DND-41 (cell line): ENCODE measurements at regions not wholly inside any gene's neighbourhood (a gene's known extent, or its start where the extent isn't known, plus 50 kb on each side); places are given as distances from the start of the nearest gene placed in this dataset.
A peak's percentile ranks its signal among the peaks of the same experiment; 100 is the strongest.
"Not testable (repeated sequence)": the region's sequence is repeated elsewhere in the genome, so short reads cannot be mapped to it uniquely, and the experiment has no call there.

Experiments used
- ATAC-seq: fragments of 200-7000 bp; cut with Tn5 transposase; 3 replicates; pipeline ENCODE4 v1.9.1; 2021; ENCODE audit warnings: low read depth; ENCODE audit not compliant: insufficient read depth
- DNase-seq: peaks from one replicate; pipeline ENCODE4 v3.0.0-alpha.2; 2020
- H2AFZ ChIP-seq: 2 replicates; pipeline ENCODE4 v1.6.0; 2012; ENCODE audit warnings: low read depth, low read length
- H3K27ac ChIP-seq: 2 replicates; pipeline ENCODE4 v1.5.1; 2012; ENCODE audit warnings: low read length, inconsistent platforms
- H3K27me3 ChIP-seq: fragments of 200-600 bp; sonication (generic); 2 replicates; pipeline ENCODE4 v1.6.0; 2012; ENCODE audit warnings: low read length, mild to moderate bottlenecking, inconsistent platforms; ENCODE audit not compliant: insufficient read depth, poor library complexity
- H3K36me3 ChIP-seq: 2 replicates; pipeline ENCODE4 v1.5.1; 2012; ENCODE audit warnings: low read length, inconsistent platforms; ENCODE audit not compliant: insufficient read depth
- H3K4me1 ChIP-seq: 2 replicates; pipeline ENCODE4 v1.5.1; 2012; ENCODE audit warnings: mild to moderate bottlenecking, low read length; ENCODE audit not compliant: insufficient read depth
- H3K4me2 ChIP-seq: 2 replicates; pipeline ENCODE4 v1.6.0; 2012; ENCODE audit warnings: mild to moderate bottlenecking, moderate library complexity, low read length, inconsistent platforms; ENCODE audit not compliant: insufficient read depth
- H3K4me3 ChIP-seq, 2 experiments: fragments of 200-600 bp in 1 of 2; shearing (Covaris generic) in 1 of 2; 2 replicates each; pipeline ENCODE4 v1.5.1; 2012 to 2016; ENCODE audit warnings: inconsistent platforms in 2 of 2, low read length in 2 of 2, mild to moderate bottlenecking in 2 of 2, low read depth in 1 of 2, moderate library complexity in 1 of 2
- H3K79me2 ChIP-seq: 2 replicates; pipeline ENCODE4 v1.6.0; 2012; ENCODE audit warnings: low read length, inconsistent platforms; ENCODE audit not compliant: insufficient read depth
- H3K9ac ChIP-seq: 2 replicates; pipeline ENCODE4 v1.6.0; 2012; ENCODE audit warnings: low read depth, mild to moderate bottlenecking, inconsistent platforms, low read length, moderate library complexity
- H3K9me3 ChIP-seq: 2 replicates; pipeline ENCODE4 v1.5.1; 2012; ENCODE audit warnings: low read length, moderate library complexity, mild to moderate bottlenecking, inconsistent platforms; ENCODE audit not compliant: insufficient read depth, severe bottlenecking
- H4K20me1 ChIP-seq: 2 replicates; pipeline ENCODE4 v1.6.0; 2012; ENCODE audit warnings: low read length; ENCODE audit not compliant: insufficient read depth
- EZH2 ChIP-seq: IDR thresholded peaks from 3 replicates; pipeline ENCODE4 v1.6.1; 2012; ENCODE audit warnings: borderline replicate concordance, low read depth, mild to moderate bottlenecking, moderate library complexity, low read length, inconsistent platforms; ENCODE audit not compliant: severe bottlenecking
- TF ChIP-seq, protein P1 (sequence below): IDR thresholded peaks from 2 replicates; pipeline ENCODE4 v1.5.1; 2012; ENCODE audit warnings: borderline replicate concordance, low read length, moderate library complexity, mild to moderate bottlenecking; ENCODE audit not compliant: poor library complexity, severe bottlenecking; ENCODE audit errors: extremely low read depth

DNA sequence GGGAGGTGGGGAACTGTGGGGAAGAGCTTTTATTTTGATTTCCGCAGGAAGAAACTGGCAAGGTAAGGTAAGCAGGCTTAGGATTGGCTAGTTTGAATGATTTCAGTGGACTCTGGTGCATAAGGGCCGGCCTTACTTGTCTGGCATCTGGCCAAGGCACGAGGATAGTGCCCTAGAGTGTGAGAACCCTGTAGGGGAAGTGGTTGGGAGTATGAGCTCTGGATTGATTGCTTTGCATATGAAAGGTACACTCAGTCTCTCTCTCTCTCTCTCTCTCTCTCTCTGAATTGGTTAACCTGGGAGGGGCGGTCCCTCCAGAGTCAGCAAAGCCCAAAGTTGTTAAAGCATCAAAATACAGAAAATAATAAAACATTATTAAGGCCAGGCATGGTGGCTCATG is 463.0 kb downstream of the SIPA1L2 start:
- peaks cover 3% of the 10 kb centered on the region for H3K27me3 ChIP-seq
- no peak overlapping the region for H3K4me3 ChIP-seq
- no peaks in the 10 kb centered on the region for H4K20me1 ChIP-seq
- H3K36me3 ChIP-seq = no peaks in the 10 kb centered on the region
- no peaks in the 10 kb centered on the region for H3K79me2 ChIP-seq
- TF ChIP-seq EZH2 = no peak
- DNase-seq (no peak), ATAC-seq (no peak)
- no peak overlapping the region for H3K9ac ChIP-seq
- H3K4me2 ChIP-seq = no peak overlapping the region
- H3K9me3 ChIP-seq = no peaks in the 10 kb centered on the region
- H2AFZ ChIP-seq = no peak overlapping the region
- H3K27ac ChIP-seq = no peak overlapping the region
- no peaks in the 10 kb centered on the region for H3K4me1 ChIP-seq

DNA sequence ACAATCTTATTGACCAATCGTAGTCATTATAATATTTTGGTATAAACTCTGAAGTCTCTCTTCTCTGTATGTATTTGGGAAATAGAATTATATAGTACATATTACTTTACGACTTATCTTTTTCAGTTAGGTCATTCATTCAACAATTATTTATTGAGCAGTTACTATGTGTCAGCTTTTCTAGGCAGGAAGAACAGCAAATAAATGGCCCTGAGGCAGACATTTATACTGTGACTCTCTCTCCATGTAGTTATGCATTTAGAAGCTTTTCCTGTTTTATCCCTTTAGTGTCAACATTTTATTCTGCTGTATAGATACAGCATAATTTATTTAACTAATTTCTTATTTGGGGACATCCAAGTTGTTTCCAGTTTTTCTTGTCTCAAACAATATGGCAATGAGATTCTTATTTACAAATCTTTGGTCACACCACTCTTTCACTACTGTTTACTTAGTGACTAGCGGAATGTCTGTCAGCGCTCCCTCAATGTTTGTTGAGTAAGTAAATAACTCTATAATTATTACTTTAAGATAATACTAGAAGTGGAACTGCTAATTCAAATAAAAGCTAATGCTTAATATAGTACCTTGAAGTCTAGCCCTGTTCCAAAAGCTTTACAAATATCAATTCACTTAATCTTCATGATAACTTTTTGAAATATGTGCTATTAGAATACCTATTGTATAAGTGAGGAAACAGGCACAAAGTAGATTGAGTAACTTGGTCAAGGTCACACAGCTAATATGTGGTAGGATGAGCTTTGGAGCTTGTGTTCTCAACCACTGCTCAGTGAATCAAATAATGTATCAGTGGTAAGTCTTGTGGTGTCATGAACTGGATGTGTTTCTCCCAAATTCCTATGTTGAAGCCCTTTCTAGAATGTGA is 465.6 kb downstream of the SIPA1L2 start:
- H2AFZ ChIP-seq = no peak overlapping the region
- no peaks in the 10 kb centered on the region for H3K9me3 ChIP-seq
- no peak overlapping the region for H3K9ac ChIP-seq
- no peak for TF ChIP-seq EZH2
- TF ChIP-seq, protein P1, sequence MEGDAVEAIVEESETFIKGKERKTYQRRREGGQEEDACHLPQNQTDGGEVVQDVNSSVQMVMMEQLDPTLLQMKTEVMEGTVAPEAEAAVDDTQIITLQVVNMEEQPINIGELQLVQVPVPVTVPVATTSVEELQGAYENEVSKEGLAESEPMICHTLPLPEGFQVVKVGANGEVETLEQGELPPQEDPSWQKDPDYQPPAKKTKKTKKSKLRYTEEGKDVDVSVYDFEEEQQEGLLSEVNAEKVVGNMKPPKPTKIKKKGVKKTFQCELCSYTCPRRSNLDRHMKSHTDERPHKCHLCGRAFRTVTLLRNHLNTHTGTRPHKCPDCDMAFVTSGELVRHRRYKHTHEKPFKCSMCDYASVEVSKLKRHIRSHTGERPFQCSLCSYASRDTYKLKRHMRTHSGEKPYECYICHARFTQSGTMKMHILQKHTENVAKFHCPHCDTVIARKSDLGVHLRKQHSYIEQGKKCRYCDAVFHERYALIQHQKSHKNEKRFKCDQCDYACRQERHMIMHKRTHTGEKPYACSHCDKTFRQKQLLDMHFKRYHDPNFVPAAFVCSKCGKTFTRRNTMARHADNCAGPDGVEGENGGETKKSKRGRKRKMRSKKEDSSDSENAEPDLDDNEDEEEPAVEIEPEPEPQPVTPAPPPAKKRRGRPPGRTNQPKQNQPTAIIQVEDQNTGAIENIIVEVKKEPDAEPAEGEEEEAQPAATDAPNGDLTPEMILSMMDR = no peak
- no peaks in the 10 kb centered on the region for H4K20me1 ChIP-seq
- H3K27ac ChIP-seq = no peak overlapping the region
- DNase-seq = no peak
- no peak overlapping the region for H3K4me2 ChIP-seq
- H3K36me3 ChIP-seq = no peaks in the 10 kb centered on the region
- no peaks in the 10 kb centered on the region for H3K4me1 ChIP-seq
- no peak for ATAC-seq
- H3K27me3 ChIP-seq = peaks cover 3% of the 10 kb centered on the region
- H3K79me2 ChIP-seq = no peaks in the 10 kb centered on the region
- H3K4me3 ChIP-seq = no peak overlapping the region

GRCh38 chr1:232163533-232163932 is 466.4 kb downstream of the SIPA1L2 start:
- Histone ChIP-seq H3K79me2 (no peaks in the 10 kb centered on the region), H3K36me3 (no peaks in the 10 kb centered on the region), H4K20me1 (no peaks in the 10 kb centered on the region), H3K4me2 (no peak overlapping the region), H3K27me3 (no peaks in the 10 kb centered on the region), H3K9me3 (no peaks in the 10 kb centered on the region), H3K4me3 (no peak overlapping the region), H3K27ac (no peak overlapping the region), H3K4me1 (no peaks in the 10 kb centered on the region), H2AFZ (no peak overlapping the region), H3K9ac (no peak overlapping the region)
- DNase-seq = no peak
- no peak for ATAC-seq
- TF ChIP-seq, protein P1 = no peak
- no peak for TF ChIP-seq EZH2

DNA sequence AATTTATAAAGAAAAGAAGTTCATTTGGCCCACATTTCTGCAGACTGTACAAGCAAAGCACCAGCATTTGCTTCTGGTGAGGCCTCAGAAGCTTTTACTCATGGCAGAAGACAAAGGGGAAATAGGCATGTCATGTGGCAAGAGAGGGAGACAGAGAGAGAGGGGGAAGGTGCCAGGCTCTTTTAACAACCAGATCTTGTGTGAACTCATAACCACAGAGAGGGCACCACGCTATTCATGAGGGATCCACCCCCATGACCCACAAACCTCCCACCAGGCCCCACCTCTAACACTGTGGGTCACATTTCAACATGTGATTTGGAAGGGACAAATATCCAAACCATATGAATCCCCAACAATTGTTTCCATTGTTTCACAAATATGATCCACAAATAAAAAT is 467.9 kb downstream of the SIPA1L2 start:
- H2AFZ ChIP-seq = no peak overlapping the region
- 0 out of 3 replicates have a peak, but pooled peaks have one; percentile 33 for ATAC-seq
- H3K9me3 ChIP-seq = no peaks in the 10 kb centered on the region
- H3K27ac ChIP-seq = no peak overlapping the region
- no peak overlapping the region for H3K4me2 ChIP-seq
- DNase-seq = no peak
- H3K79me2 ChIP-seq = no peaks in the 10 kb centered on the region
- no peaks in the 10 kb centered on the region for H3K36me3 ChIP-seq
- no peaks in the 10 kb centered on the region for H4K20me1 ChIP-seq
- H3K27me3 ChIP-seq = no peaks in the 10 kb centered on the region
- TF ChIP-seq EZH2 = no peak
- TF ChIP-seq, protein P1 = no peak
- no peak overlapping the region for H3K9ac ChIP-seq
- no peak overlapping the region for H3K4me3 ChIP-seq
- H3K4me1 ChIP-seq = no peaks in the 10 kb centered on the region

GRCh38 chr1:232158558-232158957 is 471.4 kb downstream of the SIPA1L2 start:
- not testable (repeated sequence) for H3K4me1 ChIP-seq, H3K9me3 ChIP-seq, H3K4me2 ChIP-seq, H2AFZ ChIP-seq, DNase-seq, H3K27me3 ChIP-seq, H3K79me2 ChIP-seq, ATAC-seq, H3K27ac ChIP-seq, H4K20me1 ChIP-seq, H3K9ac ChIP-seq, H3K4me3 ChIP-seq, H3K36me3 ChIP-seq

GRCh38 chr1:232156070-232156469 is 473.9 kb downstream of the SIPA1L2 start:
- H3K4me2 ChIP-seq, H3K27me3 ChIP-seq, H2AFZ ChIP-seq, H3K4me1 ChIP-seq, H3K9me3 ChIP-seq, H3K79me2 ChIP-seq, H3K36me3 ChIP-seq, ATAC-seq, H4K20me1 ChIP-seq, H3K4me3 ChIP-seq, H3K9ac ChIP-seq, H3K27ac ChIP-seq, DNase-seq: not testable (repeated sequence)
